Ovary (tissue), 7 donors: ENCODE measurements at regions not wholly inside any gene's neighbourhood (a gene's known extent, or its start where the extent isn't known, plus 50 kb on each side); places are given as distances from the start of the nearest gene placed in this dataset.

Experiments
- DNase-seq, 5 donors: peaks; one replicate each; pipeline ENCODE4 v3.0.0-alpha.2; 2019 to 2020
- H3K27ac ChIP-seq, 2 donors: fragments of 200-600 bp; one replicate each; pipeline versions ENCODE4 v1.5.1 to v1.8.0; 2019 to 2022
- H3K27me3 ChIP-seq: fragments of 200-600 bp; one replicate; pipeline ENCODE4 v1.8.0; 2022
- H3K36me3 ChIP-seq: fragments of 200-600 bp; sonication (generic); one replicate; pipeline ENCODE4 v1.5.1; 2019
- H3K4me1 ChIP-seq: one replicate; pipeline ENCODE4 v1.8.1; 2013; ENCODE audit warnings: mild to moderate bottlenecking, moderate library complexity; ENCODE audit not compliant: insufficient read depth
- H3K4me3 ChIP-seq: fragments of 200-600 bp; sonication (generic); one replicate; pipeline ENCODE4 v1.5.1; 2017
- H3K9me3 ChIP-seq, 2 donors: fragments of 200-600 bp in 1 of 2; sonication (generic) in 1 of 2; one replicate each; pipeline versions ENCODE4 v1.5.1 to v1.8.1; 2013 to 2019; ENCODE audit warnings: mild to moderate bottlenecking in 1 of 2, moderate library complexity in 1 of 2
- EP300 ChIP-seq: sonication (generic); formaldehyde crosslinking; IDR thresholded peaks from one replicate; pipeline ENCODE4 v1.6.1; 2017; ENCODE audit warnings: antibody characterized with exemption
- POLR2A ChIP-seq: fragments of 450-650 bp; IDR thresholded peaks from one replicate; pipeline ENCODE4 v1.6.1; 2017; ENCODE audit warnings: antibody characterized with exemption, mild to moderate bottlenecking, moderate library complexity
- WGBS, 3 donors: extraction: QIAGEN DNeasy Blood & Tissue Kit in 1 of 3; methylation state at CpG; one replicate each; pipeline versions ENCODE4 v1.1.5 to v1.1.7; 2013 to 2017; 5-methylcytosine and 5-hydroxymethylcytosine counted together
- intact Hi-C, 4 donors: fragments of 100-400 bp; cut with DNase I; formaldehyde crosslinking; loops; one replicate each; pipeline versions ENCODE4 v1.11.0 to v1.15.1; 2022 to 2023
- TF ChIP-seq, protein P1 (sequence below), 3 donors: fragments of 450-650 bp in 2 of 3; fragments of 200-600 bp in 1 of 3; IDR thresholded peaks; one replicate each; pipeline versions ENCODE4 v1.5.1 to v1.8.0; 2016 to 2022; ENCODE audit warnings: antibody characterized with exemption in 3 of 3, mild to moderate bottlenecking in 1 of 3
- donor health status: DM: no; HTN: no; CAD: no; lungs with moderate emphysema.
- donor health status: DM: no; HTN: no; CAD: no.
- donor health status: Bipolar disorder and iron deficiency.
- donor health status: DM: no; HTN: no; CAD: no.
- donor health status: DM: yes; HTN: yes; CAD: no.

DNA sequence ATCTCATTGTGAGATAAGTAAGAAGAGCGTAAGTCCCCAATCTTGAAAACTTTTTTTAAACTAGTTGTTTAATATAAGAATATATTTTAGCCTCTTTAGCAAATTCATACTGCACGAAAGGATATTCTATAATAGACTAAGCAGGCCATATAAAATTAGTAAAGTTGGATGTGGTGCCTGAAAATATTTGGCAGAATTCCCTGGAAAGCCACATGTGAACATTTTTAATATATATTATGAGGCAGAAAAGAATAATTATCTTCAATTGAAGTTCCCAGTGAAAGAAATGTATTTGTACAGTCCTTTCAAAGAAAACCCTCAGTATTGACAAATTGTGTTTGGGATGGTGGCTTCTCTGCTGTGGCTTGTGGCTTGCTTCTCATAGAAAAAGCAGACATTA is 237.5 kb upstream of the JAG1 start:
- no peak for DNase-seq
- no peak overlapping the region for H3K4me3 ChIP-seq
- H3K36me3 ChIP-seq, result no peaks in the 10 kb centered on the region
- TF ChIP-seq POLR2A, result no peak
- TF ChIP-seq, protein P1, sequence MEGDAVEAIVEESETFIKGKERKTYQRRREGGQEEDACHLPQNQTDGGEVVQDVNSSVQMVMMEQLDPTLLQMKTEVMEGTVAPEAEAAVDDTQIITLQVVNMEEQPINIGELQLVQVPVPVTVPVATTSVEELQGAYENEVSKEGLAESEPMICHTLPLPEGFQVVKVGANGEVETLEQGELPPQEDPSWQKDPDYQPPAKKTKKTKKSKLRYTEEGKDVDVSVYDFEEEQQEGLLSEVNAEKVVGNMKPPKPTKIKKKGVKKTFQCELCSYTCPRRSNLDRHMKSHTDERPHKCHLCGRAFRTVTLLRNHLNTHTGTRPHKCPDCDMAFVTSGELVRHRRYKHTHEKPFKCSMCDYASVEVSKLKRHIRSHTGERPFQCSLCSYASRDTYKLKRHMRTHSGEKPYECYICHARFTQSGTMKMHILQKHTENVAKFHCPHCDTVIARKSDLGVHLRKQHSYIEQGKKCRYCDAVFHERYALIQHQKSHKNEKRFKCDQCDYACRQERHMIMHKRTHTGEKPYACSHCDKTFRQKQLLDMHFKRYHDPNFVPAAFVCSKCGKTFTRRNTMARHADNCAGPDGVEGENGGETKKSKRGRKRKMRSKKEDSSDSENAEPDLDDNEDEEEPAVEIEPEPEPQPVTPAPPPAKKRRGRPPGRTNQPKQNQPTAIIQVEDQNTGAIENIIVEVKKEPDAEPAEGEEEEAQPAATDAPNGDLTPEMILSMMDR (IDR thresholded peaks at IDR 0.05), result no peak
- TF ChIP-seq EP300, result no peak
- H3K4me1 ChIP-seq, result peaks cover 6% of the 10 kb centered on the region
- intact Hi-C loops, result no loop called here
- no peak overlapping the region for H3K27ac ChIP-seq
- WGBS, 3 donors, result 24 to 37% (median 35%) methylated on average over 2 of the region's 2 CpGs
- H3K27me3 ChIP-seq, result no peaks in the 10 kb centered on the region
- H3K9me3 ChIP-seq, result no peaks in the 10 kb centered on the region

DNA sequence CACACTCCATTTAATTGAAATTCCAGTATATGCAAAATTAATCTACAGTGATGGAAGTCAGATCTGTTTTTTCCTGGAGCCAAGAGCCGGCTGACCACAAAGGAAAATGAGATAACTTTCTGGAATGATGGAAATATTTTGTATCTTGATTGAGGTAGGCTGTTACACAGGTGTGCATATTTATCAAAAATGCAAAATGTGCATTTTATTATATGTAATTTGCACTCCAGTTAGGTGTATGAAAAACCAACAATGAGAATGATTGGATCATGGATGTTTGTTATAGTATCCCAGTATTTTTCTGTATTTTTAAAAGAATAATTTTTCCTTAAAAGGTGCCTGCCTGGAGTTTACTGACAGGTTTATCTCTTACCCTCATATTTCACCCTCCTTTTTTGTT is 242.0 kb upstream of the JAG1 start:
- WGBS, 3 donors, result 51 to 56% (median 52%) methylated on average over 1 of the region's 1 CpG
- no peak overlapping the region for H3K4me3 ChIP-seq
- TF ChIP-seq, protein P1 (IDR thresholded peaks at IDR 0.05), result no peak
- TF ChIP-seq POLR2A (no peak), EP300 (no peak)
- DNase-seq, result no peak
- peaks cover 10% of the 10 kb centered on the region for H3K4me1 ChIP-seq
- no peaks in the 10 kb centered on the region for H3K9me3 ChIP-seq
- no peaks in the 10 kb centered on the region for H3K27me3 ChIP-seq
- no peak overlapping the region for H3K27ac ChIP-seq
- no peaks in the 10 kb centered on the region for H3K36me3 ChIP-seq
- intact Hi-C loops, result no loop called here

DNA sequence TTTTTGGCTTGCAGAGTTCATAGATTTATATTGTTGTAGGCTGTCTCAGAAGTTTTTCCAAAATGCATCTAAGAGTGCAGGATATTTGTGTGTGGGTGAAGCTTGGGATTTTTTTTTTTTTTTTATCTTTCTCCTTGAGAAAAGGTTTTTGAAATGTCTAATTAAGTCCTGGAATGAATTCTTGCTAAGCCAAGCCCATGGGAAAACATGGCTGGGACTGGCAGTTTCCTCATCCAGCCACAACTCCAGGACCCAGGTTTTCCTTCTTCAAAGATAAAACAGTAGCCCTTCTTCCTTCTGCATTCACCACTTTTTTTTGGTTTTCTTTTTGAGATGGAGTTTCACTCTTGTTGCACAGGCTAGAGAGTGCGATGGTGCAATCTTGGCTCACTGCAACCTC is 242.5 kb upstream of the JAG1 start:
- Histone ChIP-seq H3K27me3 (no peaks in the 10 kb centered on the region), H3K4me1 (peaks cover 10% of the 10 kb centered on the region), H3K36me3 (no peaks in the 10 kb centered on the region), H3K27ac (no peak overlapping the region), H3K9me3 (no peaks in the 10 kb centered on the region), H3K4me3 (no peak overlapping the region)
- TF ChIP-seq EP300 (no peak), POLR2A (no peak)
- TF ChIP-seq, protein P1 (IDR thresholded peaks at IDR 0.05), result no peak
- intact Hi-C loops, result no loop called here
- WGBS, 3 donors, result 68 to 91% (median 77%) methylated on average over 1 of the region's 1 CpG
- DNase-seq, result no peak

DNA sequence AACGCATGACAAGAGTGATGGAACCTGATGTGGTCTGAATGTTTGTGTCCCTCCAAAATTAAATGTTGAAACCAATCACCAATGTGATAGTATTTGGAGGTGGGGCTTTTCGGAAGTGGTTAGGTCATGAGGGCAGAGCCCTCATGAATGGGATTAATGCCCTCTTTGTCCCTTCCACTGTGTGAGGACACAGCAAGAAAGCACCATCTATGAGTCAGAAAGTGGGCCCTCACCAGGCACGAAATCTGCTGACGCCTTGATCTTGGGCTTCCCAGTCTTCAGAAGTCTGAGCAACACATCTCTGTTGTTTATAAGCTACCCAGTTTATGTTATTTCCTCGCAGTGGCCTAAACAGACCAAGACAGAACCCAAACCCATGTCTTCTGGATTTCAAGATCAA is 244.0 kb upstream of the JAG1 start:
- no peak for DNase-seq
- Histone ChIP-seq H3K27ac (no peak overlapping the region), H3K9me3 (no peaks in the 10 kb centered on the region), H3K4me1 (peaks cover 7% of the 10 kb centered on the region), H3K4me3 (no peak overlapping the region), H3K27me3 (no peaks in the 10 kb centered on the region), H3K36me3 (no peaks in the 10 kb centered on the region)
- TF ChIP-seq EP300 (no peak), POLR2A (no peak)
- TF ChIP-seq, protein P1 (IDR thresholded peaks at IDR 0.05), result no peak
- 87 to 97% (median 96%) methylated on average over 5 of the region's 5 CpGs for WGBS, 3 donors
- intact Hi-C loops, result no loop called here
